ENCODE measurements at regions not wholly inside any gene's neighbourhood (a gene's known extent, or its start where the extent isn't known, plus 50 kb on each side); places are given as distances from the start of the nearest gene placed in this dataset.

DNA sequence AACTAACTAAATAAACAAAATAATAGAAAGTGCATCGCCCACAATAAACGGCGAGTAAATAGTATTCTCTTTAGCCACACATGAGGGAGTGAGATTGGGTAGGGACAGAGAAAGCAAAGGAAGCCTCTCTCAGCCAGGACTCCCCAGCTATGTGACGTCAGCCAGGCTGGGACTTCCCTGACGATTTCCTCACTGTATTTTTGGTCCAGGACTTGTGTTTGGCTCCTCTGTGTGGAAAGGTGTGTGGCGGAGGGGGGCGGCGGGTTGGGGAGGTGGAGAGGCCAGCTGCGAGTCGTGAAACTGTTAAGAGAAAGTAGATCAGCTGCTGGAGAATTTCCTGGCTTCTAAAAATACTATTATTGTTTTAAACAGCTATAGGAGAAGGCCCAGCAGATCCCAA is 1124.6 kb downstream of the AACS start:
- TF ChIP-seq, protein P1, sequence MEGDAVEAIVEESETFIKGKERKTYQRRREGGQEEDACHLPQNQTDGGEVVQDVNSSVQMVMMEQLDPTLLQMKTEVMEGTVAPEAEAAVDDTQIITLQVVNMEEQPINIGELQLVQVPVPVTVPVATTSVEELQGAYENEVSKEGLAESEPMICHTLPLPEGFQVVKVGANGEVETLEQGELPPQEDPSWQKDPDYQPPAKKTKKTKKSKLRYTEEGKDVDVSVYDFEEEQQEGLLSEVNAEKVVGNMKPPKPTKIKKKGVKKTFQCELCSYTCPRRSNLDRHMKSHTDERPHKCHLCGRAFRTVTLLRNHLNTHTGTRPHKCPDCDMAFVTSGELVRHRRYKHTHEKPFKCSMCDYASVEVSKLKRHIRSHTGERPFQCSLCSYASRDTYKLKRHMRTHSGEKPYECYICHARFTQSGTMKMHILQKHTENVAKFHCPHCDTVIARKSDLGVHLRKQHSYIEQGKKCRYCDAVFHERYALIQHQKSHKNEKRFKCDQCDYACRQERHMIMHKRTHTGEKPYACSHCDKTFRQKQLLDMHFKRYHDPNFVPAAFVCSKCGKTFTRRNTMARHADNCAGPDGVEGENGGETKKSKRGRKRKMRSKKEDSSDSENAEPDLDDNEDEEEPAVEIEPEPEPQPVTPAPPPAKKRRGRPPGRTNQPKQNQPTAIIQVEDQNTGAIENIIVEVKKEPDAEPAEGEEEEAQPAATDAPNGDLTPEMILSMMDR (IDR thresholded peaks at IDR 0.05) = no peak
- no peak for TF ChIP-seq POLR2A (IDR thresholded peaks at IDR 0.05; ENCODE audit: low read depth)
- TF ChIP-seq EP300 (IDR thresholded peaks at IDR 0.05) = no peak
